ENCODE measurements at regions not wholly inside any gene's neighbourhood (a gene's known extent, or its start where the extent isn't known, plus 50 kb on each side); places are given as distances from the start of the nearest gene placed in this dataset.

DNA sequence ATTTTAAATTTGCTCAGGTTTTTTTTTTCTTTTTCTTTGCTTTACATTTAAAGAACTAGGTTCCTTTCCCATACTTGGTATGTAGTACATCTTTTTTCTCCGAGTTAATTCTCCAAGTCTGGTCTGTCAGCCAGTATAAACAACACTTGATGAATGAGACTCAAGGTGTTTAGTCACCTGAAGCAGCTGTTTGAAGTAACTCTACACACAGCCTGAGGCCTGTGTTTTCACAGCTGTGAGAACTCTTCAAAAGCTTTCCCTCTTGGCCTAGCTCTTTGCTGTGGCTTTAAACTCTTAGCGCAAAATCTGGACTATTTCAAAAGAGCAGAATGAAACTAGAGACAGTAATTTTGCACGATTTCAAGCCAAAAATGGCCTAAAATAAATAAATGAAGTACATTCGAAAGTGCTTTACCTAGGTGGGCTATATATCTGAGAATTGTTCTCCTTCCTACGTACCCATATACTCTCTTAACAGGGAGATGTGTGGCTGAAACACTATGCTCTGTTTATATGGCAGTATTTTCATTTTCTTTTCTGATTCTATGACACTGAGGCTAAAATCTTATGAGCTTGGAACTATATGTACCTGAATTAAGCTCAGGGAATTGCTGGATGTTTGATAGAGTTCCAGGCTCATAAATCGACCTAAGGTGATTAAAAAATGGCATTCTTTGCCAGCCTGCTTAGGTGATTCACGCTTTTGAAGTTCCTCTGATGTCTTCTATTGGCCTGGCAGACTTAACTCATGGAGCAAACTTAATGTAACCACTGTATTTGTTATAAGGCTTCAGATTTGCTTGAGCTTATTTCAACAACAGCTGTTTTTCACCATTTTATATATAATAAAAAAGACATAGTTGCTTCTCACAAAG, 1044.1 kb upstream of the ZEB2 start:
- Histone ChIP-seq H4K20me1 (ENCODE audit: control insufficient read depth, extremely low read depth, insufficient read depth, low read length) (no peaks in the 10 kb centered on the region), H3K27me3 (ENCODE audit: control insufficient read depth, insufficient read depth, low read length) (no peaks in the 10 kb centered on the region), H3K4me2 (ENCODE audit: extremely low read depth, insufficient read depth, low read length) (no peak overlapping the region), H2AFZ (ENCODE audit: low read length) (no peak overlapping the region), H3K4me1 (ENCODE audit: control insufficient read depth, extremely low read depth, insufficient read depth, low read length) (no peaks in the 10 kb centered on the region), H3K79me2 (ENCODE audit: control insufficient read depth, insufficient read depth, low read length) (no peaks in the 10 kb centered on the region), H3K4me3 (replicated peaks in 1 of 4; ENCODE audit: control extremely low read depth in 1 of 4, insufficient read depth in 1 of 4, low read depth in 3 of 4, low read length in 4 of 4) (no peak overlapping the region), H3K27ac (ENCODE audit: insufficient read depth, low read length) (no peak overlapping the region), H3K36me3 (ENCODE audit: control insufficient read depth, insufficient read depth, low read length) (no peaks in the 10 kb centered on the region), H3K9me3 (ENCODE audit: control insufficient read depth, insufficient read depth, low read depth, low read length) (no peaks in the 10 kb centered on the region), H3K9ac (ENCODE audit: insufficient read depth, low read length) (no peak overlapping the region)
- DNase-seq (ENCODE audit: low read depth in 2 of 2): peak; percentile 31 to 87
- no peak for TF ChIP-seq EZH2 (IDR thresholded peaks at IDR 0.05; ENCODE audit: low read length, missing control alignments)
- TF ChIP-seq, protein P1, sequence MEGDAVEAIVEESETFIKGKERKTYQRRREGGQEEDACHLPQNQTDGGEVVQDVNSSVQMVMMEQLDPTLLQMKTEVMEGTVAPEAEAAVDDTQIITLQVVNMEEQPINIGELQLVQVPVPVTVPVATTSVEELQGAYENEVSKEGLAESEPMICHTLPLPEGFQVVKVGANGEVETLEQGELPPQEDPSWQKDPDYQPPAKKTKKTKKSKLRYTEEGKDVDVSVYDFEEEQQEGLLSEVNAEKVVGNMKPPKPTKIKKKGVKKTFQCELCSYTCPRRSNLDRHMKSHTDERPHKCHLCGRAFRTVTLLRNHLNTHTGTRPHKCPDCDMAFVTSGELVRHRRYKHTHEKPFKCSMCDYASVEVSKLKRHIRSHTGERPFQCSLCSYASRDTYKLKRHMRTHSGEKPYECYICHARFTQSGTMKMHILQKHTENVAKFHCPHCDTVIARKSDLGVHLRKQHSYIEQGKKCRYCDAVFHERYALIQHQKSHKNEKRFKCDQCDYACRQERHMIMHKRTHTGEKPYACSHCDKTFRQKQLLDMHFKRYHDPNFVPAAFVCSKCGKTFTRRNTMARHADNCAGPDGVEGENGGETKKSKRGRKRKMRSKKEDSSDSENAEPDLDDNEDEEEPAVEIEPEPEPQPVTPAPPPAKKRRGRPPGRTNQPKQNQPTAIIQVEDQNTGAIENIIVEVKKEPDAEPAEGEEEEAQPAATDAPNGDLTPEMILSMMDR (conservative IDR thresholded peaks at IDR 0.05 in 1 of 2, IDR thresholded peaks at IDR 0.05 in 1 of 2; ENCODE audit: low read depth in 1 of 2, low read length in 2 of 2): no peak

DNA sequence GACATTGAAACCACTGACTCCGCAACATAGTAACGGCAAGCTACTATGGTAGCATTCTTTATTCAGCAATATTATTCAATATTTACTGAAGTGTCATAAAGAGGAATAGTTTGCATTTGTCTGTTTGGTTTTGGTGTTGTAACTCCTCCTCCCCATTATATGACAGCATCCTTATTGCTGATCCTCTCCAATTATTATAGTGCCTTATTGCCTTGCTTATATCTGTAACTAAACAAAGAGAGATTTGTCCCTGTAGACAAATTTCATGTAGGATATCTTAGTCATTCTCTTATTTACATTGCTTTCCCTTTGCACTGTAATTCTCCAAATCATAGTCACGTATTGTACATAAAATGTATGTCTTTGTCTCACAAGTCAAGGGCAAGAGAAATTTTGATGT, 1041.2 kb upstream of the ZEB2 start:
- Histone ChIP-seq H4K20me1 (ENCODE audit: control insufficient read depth, extremely low read depth, insufficient read depth, low read length) (no peaks in the 10 kb centered on the region), H3K4me3 (replicated peaks in 1 of 4; ENCODE audit: control extremely low read depth in 1 of 4, insufficient read depth in 1 of 4, low read depth in 3 of 4, low read length in 4 of 4) (no peak overlapping the region), H3K36me3 (ENCODE audit: control insufficient read depth, insufficient read depth, low read length) (no peaks in the 10 kb centered on the region), H3K27ac (ENCODE audit: insufficient read depth, low read length) (no peak overlapping the region), H3K4me1 (ENCODE audit: control insufficient read depth, extremely low read depth, insufficient read depth, low read length) (no peaks in the 10 kb centered on the region), H3K9ac (ENCODE audit: insufficient read depth, low read length) (no peak overlapping the region), H2AFZ (ENCODE audit: low read length) (no peak overlapping the region), H3K79me2 (ENCODE audit: control insufficient read depth, insufficient read depth, low read length) (no peaks in the 10 kb centered on the region), H3K27me3 (ENCODE audit: control insufficient read depth, insufficient read depth, low read length) (no peaks in the 10 kb centered on the region), H3K4me2 (ENCODE audit: extremely low read depth, insufficient read depth, low read length) (no peak overlapping the region), H3K9me3 (ENCODE audit: control insufficient read depth, insufficient read depth, low read depth, low read length) (no peaks in the 10 kb centered on the region)
- TF ChIP-seq, protein P1 (conservative IDR thresholded peaks at IDR 0.05 in 1 of 2, IDR thresholded peaks at IDR 0.05 in 1 of 2; ENCODE audit: low read depth in 1 of 2, low read length in 2 of 2): no peak
- no peak for TF ChIP-seq EZH2 (IDR thresholded peaks at IDR 0.05; ENCODE audit: low read length, missing control alignments)
- DNase-seq (ENCODE audit: low read depth in 2 of 2): no peak

DNA sequence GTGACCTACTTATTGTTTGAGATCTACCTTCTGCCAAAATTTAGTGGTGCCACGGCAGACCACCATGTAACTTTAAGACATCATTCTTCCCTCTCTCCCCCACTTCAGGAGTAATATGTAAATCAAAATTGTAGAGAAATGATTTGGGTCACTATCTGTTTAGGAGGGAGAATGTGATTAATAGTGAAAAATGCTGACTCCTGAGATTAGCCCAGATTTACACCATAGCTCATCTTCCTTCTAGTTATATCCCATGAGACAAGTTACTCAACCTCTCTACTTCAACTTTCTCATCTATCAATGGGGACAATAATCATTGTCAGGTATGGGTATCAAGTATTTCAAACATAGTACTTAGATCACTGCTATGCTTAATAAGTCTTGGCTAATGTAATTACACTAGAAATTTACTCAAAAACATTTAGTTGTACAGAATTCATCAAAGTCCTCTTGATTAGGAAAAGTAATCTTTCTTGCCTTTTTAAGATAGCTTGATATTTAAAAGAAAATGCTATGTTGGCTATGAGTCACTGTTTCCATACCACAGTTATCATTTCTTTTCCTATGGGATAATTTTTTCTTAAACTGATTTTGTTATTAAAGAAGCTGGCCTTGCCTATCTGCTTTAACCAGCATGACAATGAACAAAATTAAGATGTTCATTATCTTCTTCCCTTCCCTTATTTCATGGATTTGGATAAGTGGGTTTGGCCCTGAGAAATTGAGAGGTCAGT, 1038.9 kb upstream of the ZEB2 start:
- TF ChIP-seq, protein P1 (conservative IDR thresholded peaks at IDR 0.05 in 1 of 2, IDR thresholded peaks at IDR 0.05 in 1 of 2; ENCODE audit: low read depth in 1 of 2, low read length in 2 of 2): no peak
- TF ChIP-seq EZH2 (IDR thresholded peaks at IDR 0.05; ENCODE audit: low read length, missing control alignments): no peak
- Histone ChIP-seq H3K79me2 (ENCODE audit: control insufficient read depth, insufficient read depth, low read length) (no peaks in the 10 kb centered on the region), H3K36me3 (ENCODE audit: control insufficient read depth, insufficient read depth, low read length) (no peaks in the 10 kb centered on the region), H3K9ac (ENCODE audit: insufficient read depth, low read length) (no peak overlapping the region), H4K20me1 (ENCODE audit: control insufficient read depth, extremely low read depth, insufficient read depth, low read length) (no peaks in the 10 kb centered on the region), H3K4me2 (ENCODE audit: extremely low read depth, insufficient read depth, low read length) (no peak overlapping the region), H3K27me3 (ENCODE audit: control insufficient read depth, insufficient read depth, low read length) (no peaks in the 10 kb centered on the region), H3K9me3 (ENCODE audit: control insufficient read depth, insufficient read depth, low read depth, low read length) (no peaks in the 10 kb centered on the region), H2AFZ (ENCODE audit: low read length) (no peak overlapping the region), H3K4me3 (replicated peaks in 1 of 4; ENCODE audit: control extremely low read depth in 1 of 4, insufficient read depth in 1 of 4, low read depth in 3 of 4, low read length in 4 of 4) (no peak overlapping the region), H3K4me1 (ENCODE audit: control insufficient read depth, extremely low read depth, insufficient read depth, low read length) (no peaks in the 10 kb centered on the region), H3K27ac (ENCODE audit: insufficient read depth, low read length) (no peak overlapping the region)
- DNase-seq (ENCODE audit: low read depth in 2 of 2): peak in 1 of 2 donors; percentile 34

All from fibroblast of lung (primary cell).